Spleen (tissue), 11 donors: ENCODE measurements at regions not wholly inside any gene's neighbourhood (a gene's known extent, or its start where the extent isn't known, plus 50 kb on each side); places are given as distances from the start of the nearest gene placed in this dataset.
"Not testable (repeated sequence)": the region's sequence is repeated elsewhere in the genome, so short reads cannot be mapped to it uniquely, and the experiment has no call there.

ENCODE experiments used
- DNase-seq: peaks from one replicate; pipeline ENCODE4 v3.0.0-alpha.2; 2020
- H3K27ac ChIP-seq, 8 donors: fragments of 200-600 bp; sonication (generic) in 7 of 8; 1 replicate in 4 of 8; 2 replicates in 4 of 8; pipeline versions ENCODE4 v1.5.0 to v1.8.0; 2016 to 2021; ENCODE audit warnings: inconsistent platforms in 4 of 8, mild to moderate bottlenecking in 4 of 8, moderate library complexity in 1 of 8
- H3K27me3 ChIP-seq, 7 donors: fragments of 200-600 bp; sonication (generic) in 6 of 7; replicated peaks in 1 of 7; 1 replicate in 4 of 7; 2 replicates in 3 of 7; pipeline versions ENCODE4 v1.5.0 to v1.8.0; 2016 to 2021; ENCODE audit warnings: inconsistent platforms in 3 of 7, mild to moderate bottlenecking in 1 of 7
- H3K36me3 ChIP-seq, 6 donors: fragments of 200-600 bp; sonication (generic) in 5 of 6; 1 replicate in 4 of 6; 2 replicates in 2 of 6; pipeline versions ENCODE4 v1.5.0 to v1.8.0; 2016 to 2021; ENCODE audit warnings: inconsistent platforms in 2 of 6
- H3K4me1 ChIP-seq, 6 donors: fragments of 200-600 bp; sonication (generic) in 5 of 6; 1 replicate in 3 of 6; 2 replicates in 3 of 6; pipeline versions ENCODE4 v1.5.0 to v1.8.0; 2016 to 2021; ENCODE audit warnings: inconsistent platforms in 3 of 6
- H3K4me3 ChIP-seq, 8 donors: fragments of 200-600 bp; sonication (generic) in 7 of 8; 1 replicate in 4 of 8; 2 replicates in 4 of 8; pipeline versions ENCODE4 v1.5.0 to v1.8.0; 2016 to 2021; ENCODE audit warnings: inconsistent platforms in 4 of 8, mild to moderate bottlenecking in 4 of 8, moderate library complexity in 2 of 8
- H3K9me3 ChIP-seq, 8 donors: fragments of 200-600 bp; sonication (generic) in 7 of 8; 1 replicate in 4 of 8; 2 replicates in 4 of 8; pipeline versions ENCODE4 v1.5.0 to v1.8.0; 2016 to 2021; ENCODE audit warnings: inconsistent platforms in 4 of 8
- CTCF ChIP-seq, 11 experiments: fragments of 200-600 bp in 7 of 11; fragments of 450-650 bp in 4 of 11; sonication (generic) in 4 of 11; IDR thresholded peaks in 8 of 11; conservative IDR thresholded peaks in 3 of 11; 1 replicate in 7 of 11; 2 replicates in 4 of 11; pipeline versions ENCODE4 v1.4.0 to v1.8.0; 2016 to 2021; ENCODE audit warnings: antibody characterized with exemption in 11 of 11, inconsistent platforms in 4 of 11, mild to moderate bottlenecking in 1 of 11
- POLR2A ChIP-seq, 3 donors: fragments of 450-650 bp; IDR thresholded peaks; one replicate each; pipeline ENCODE4 v1.5.1; 2017; ENCODE audit warnings: antibody characterized with exemption in 3 of 3, mild to moderate bottlenecking in 1 of 3
- POLR2AphosphoS5 ChIP-seq, 3 donors: sonication (generic); formaldehyde crosslinking; IDR thresholded peaks; one replicate each; pipeline ENCODE4 v1.5.1; 2017; ENCODE audit warnings: antibody characterized with exemption in 3 of 3
- WGBS, 5 donors: extraction: QIAGEN DNeasy Blood & Tissue Kit in 3 of 5; methylation state at CpG; one replicate each; pipeline versions ENCODE4 v1.1.5 to v1.1.7; 2013 to 2018; 5-methylcytosine and 5-hydroxymethylcytosine counted together
- intact Hi-C: fragments of 100-400 bp; cut with DNase I; formaldehyde crosslinking; loops from one replicate; pipeline ENCODE4 v1.15.0; 2023; ENCODE audit warnings: low total_unique reads
- donor health status: healthy with polysubstance abuse.
- donor health status: DM: no; HTN: no; CAD: no; lungs with moderate emphysema.
- donor health status: DM: no; HTN: no; CAD: no.
- donor health status: Bipolar disorder and iron deficiency.
- donor health status: healthy.
- donor health status: DM: no; HTN: no; CAD: no.
- donor health status: DM: yes; HTN: yes; CAD: no.

- no peaks in the 10 kb centered on the region for H3K4me1 ChIP-seq
- no peak overlapping the region for H3K4me3 ChIP-seq
- no peak overlapping the region for H3K27ac ChIP-seq
- no peaks in the 10 kb centered on the region for H3K27me3 ChIP-seq
- H3K9me3 ChIP-seq: peaks cover 0 to 18% (median 0%) of the 10 kb centered on the region in 8 donors
- H3K36me3 ChIP-seq: no peaks in the 10 kb centered on the region
- 4 to 11% (median 6%) methylated on average over 1 of the region's 1 CpG for WGBS, 5 donors
- no peak for DNase-seq
- TF ChIP-seq POLR2AphosphoS5 (IDR thresholded peaks at IDR 0.05): no peak
- TF ChIP-seq CTCF (IDR thresholded peaks at IDR 0.05 in 8 of 11, conservative IDR thresholded peaks at IDR 0.05 in 3 of 11): no peak
- no peak for TF ChIP-seq POLR2A (IDR thresholded peaks at IDR 0.05)
- intact Hi-C loops: no loop called here
Measured at GRCh38 chr5:51242456-51242855, 140.8 kb upstream of the ISL1 start.

GRCh38 chr5:51250957-51251356 lies 132.3 kb upstream of the ISL1 start:
- intact Hi-C loops, H3K27me3 ChIP-seq, H3K9me3 ChIP-seq, H3K4me3 ChIP-seq, H3K36me3 ChIP-seq, DNase-seq, H3K27ac ChIP-seq, H3K4me1 ChIP-seq: not testable (repeated sequence)
- WGBS, 5 donors: 87 to 96% (median 89%) methylated on average over 10 of the region's 10 CpGs

- WGBS, 5 donors: 81 to 86% (median 86%) methylated on average over 6 of the region's 6 CpGs
- no peak for DNase-seq
- Histone ChIP-seq H3K36me3 (no peaks in the 10 kb centered on the region), H3K9me3 (peaks cover 0 to 5% (median 0%) of the 10 kb centered on the region in 8 donors), H3K4me3 (no peak overlapping the region), H3K27me3 (no peaks in the 10 kb centered on the region), H3K27ac (no peak overlapping the region), H3K4me1 (no peaks in the 10 kb centered on the region)
- TF ChIP-seq POLR2AphosphoS5 (IDR thresholded peaks at IDR 0.05): no peak
- no peak for TF ChIP-seq POLR2A (IDR thresholded peaks at IDR 0.05)
- no peak for TF ChIP-seq CTCF (IDR thresholded peaks at IDR 0.05 in 8 of 11, conservative IDR thresholded peaks at IDR 0.05 in 3 of 11)
- intact Hi-C loops: no loop called here
Measured at GRCh38 chr5:51271261-51271660, 112.0 kb upstream of the ISL1 start.

GRCh38 chr5:51273021-51273420 lies 110.2 kb upstream of the ISL1 start:
- H3K27me3 ChIP-seq: no peaks in the 10 kb centered on the region
- no peak overlapping the region for H3K27ac ChIP-seq
- intact Hi-C loops: no loop called here
- WGBS, 5 donors: 47 to 59% (median 50%) methylated on average over 3 of the region's 3 CpGs
- H3K36me3 ChIP-seq: no peaks in the 10 kb centered on the region
- no peak overlapping the region for H3K4me3 ChIP-seq
- TF ChIP-seq POLR2A (IDR thresholded peaks at IDR 0.05) (no peak), CTCF (IDR thresholded peaks at IDR 0.05 in 8 of 11, conservative IDR thresholded peaks at IDR 0.05 in 3 of 11) (no peak), POLR2AphosphoS5 (IDR thresholded peaks at IDR 0.05) (no peak)
- DNase-seq: no peak
- H3K9me3 ChIP-seq: peaks cover 0 to 6% (median 0%) of the 10 kb centered on the region in 8 donors
- no peaks in the 10 kb centered on the region for H3K4me1 ChIP-seq

- Histone ChIP-seq H3K4me3 (no peak overlapping the region), H3K9me3 (peaks cover 0 to 6% (median 0%) of the 10 kb centered on the region in 8 donors), H3K27ac (no peak overlapping the region), H3K4me1 (no peaks in the 10 kb centered on the region), H3K36me3 (no peaks in the 10 kb centered on the region), H3K27me3 (no peaks in the 10 kb centered on the region)
- intact Hi-C loops: no loop called here
- DNase-seq: no peak
- TF ChIP-seq POLR2A (IDR thresholded peaks at IDR 0.05) (no peak), POLR2AphosphoS5 (IDR thresholded peaks at IDR 0.05) (no peak), CTCF (IDR thresholded peaks at IDR 0.05 in 8 of 11, conservative IDR thresholded peaks at IDR 0.05 in 3 of 11) (no peak)
- WGBS, 5 donors: 67 to 89% (median 82%) methylated on average over 1 of the region's 1 CpG
Measured at GRCh38 chr5:51273871-51274270, 109.4 kb upstream of the ISL1 start.
